IMR-90 (cell line): ENCODE measurements at regions not wholly inside any gene's neighbourhood (a gene's known extent, or its start where the extent isn't known, plus 50 kb on each side); places are given as distances from the start of the nearest gene placed in this dataset.

Experiments
- ATAC-seq: fragments of 200-7000 bp; cut with Tn5 transposase; 2 replicates; pipeline ENCODE4 v1.9.1; 2020; ENCODE audit warnings: low read depth, mild to moderate bottlenecking, moderate library complexity
- BruUV-seq: library from RNA; stranded (reverse); fragments of 400-500 nt; replicated peaks from 2 replicates; lab custom pipeline; 2021; lab: Mats Ljungman, UMichigan
- CTCF ChIA-PET: fragments of 300-600 bp; formaldehyde crosslinking; extraction: SDS; loops from one replicate; lab custom pipeline; 2021; ENCODE audit warnings: antibody characterized with exemption; lab: Yijun Ruan, JAX
- POLR2A ChIA-PET: fragments of 300-600 bp; sonication (Branson Sonifier 250); formaldehyde crosslinking; loops from one replicate; lab custom pipeline; 2022; ENCODE audit warnings: antibody characterized with exemption; ENCODE audit not compliant: unreplicated experiment; lab: Charles Lee
- DNase-seq: peaks from one replicate; pipeline ENCODE4 v3.0.0; 2013
- H2AFZ ChIP-seq: replicated peaks from 2 replicates; pipeline ENCODE3; 2013; ENCODE audit warnings: low read length, mild to moderate bottlenecking; ENCODE audit not compliant: poor library complexity
- H2AK5ac ChIP-seq: 2 replicates; pipeline ENCODE4 v1.6.1; 2013; ENCODE audit warnings: low read depth, low read length, inconsistent platforms
- H2AK9ac ChIP-seq: replicated peaks from 2 replicates; pipeline ENCODE3; 2013; ENCODE audit warnings: mild to moderate bottlenecking, low read depth, low read length, moderate library complexity; ENCODE audit not compliant: poor library complexity
- H2BK120ac ChIP-seq: 2 replicates; pipeline ENCODE4 v1.6.1; 2013; ENCODE audit warnings: low read depth, low read length, inconsistent platforms
- H2BK15ac ChIP-seq: 3 replicates; pipeline ENCODE4 v1.6.1; 2013; ENCODE audit warnings: low read depth, low read length, inconsistent platforms
- H2BK20ac ChIP-seq: 2 replicates; pipeline ENCODE4 v1.6.1; 2013; ENCODE audit warnings: low read depth, mild to moderate bottlenecking, inconsistent platforms, low read length, moderate library complexity
- H2BK5ac ChIP-seq: 2 replicates; pipeline ENCODE4 v1.6.1; 2013; ENCODE audit warnings: mild to moderate bottlenecking, low read depth, low read length, inconsistent platforms; ENCODE audit not compliant: poor library complexity, severe bottlenecking
- H3K14ac ChIP-seq: replicated peaks from 2 replicates; pipeline ENCODE4 v1.6.1; 2013; ENCODE audit warnings: low read depth, low read length, inconsistent platforms
- H3K18ac ChIP-seq: 2 replicates; pipeline ENCODE4 v1.6.1; 2013; ENCODE audit warnings: low read depth, low read length, control low read depth
- H3K23ac ChIP-seq: 2 replicates; pipeline ENCODE4 v1.6.1; 2013; ENCODE audit warnings: low read depth, low read length, inconsistent platforms
- H3K27ac ChIP-seq: 2 replicates; pipeline ENCODE4 v1.5.1; 2013; ENCODE audit warnings: mild to moderate bottlenecking, control low read depth, low read length; ENCODE audit not compliant: insufficient read depth
- H3K27me3 ChIP-seq: 2 replicates; pipeline ENCODE4 v1.6.1; 2013; ENCODE audit warnings: low read length; ENCODE audit not compliant: control insufficient read depth, insufficient read depth
- H3K36me3 ChIP-seq: 2 replicates; pipeline ENCODE4 v1.6.1; 2013; ENCODE audit warnings: low read length, mixed read lengths; ENCODE audit not compliant: control insufficient read depth, insufficient read depth
- H3K4ac ChIP-seq: 2 replicates; pipeline ENCODE4 v1.6.1; 2013; ENCODE audit warnings: low read depth, low read length, inconsistent platforms
- H3K4me1 ChIP-seq: 2 replicates; pipeline ENCODE4 v1.6.1; 2013; ENCODE audit warnings: low read length, mixed read lengths; ENCODE audit not compliant: control insufficient read depth, insufficient read depth
- H3K4me2 ChIP-seq: 2 replicates; pipeline ENCODE4 v1.6.1; 2013; ENCODE audit warnings: low read depth, mild to moderate bottlenecking, control low read depth, low read length, moderate library complexity
- H3K4me3 ChIP-seq: 2 replicates; pipeline ENCODE4 v1.5.1; 2013; ENCODE audit warnings: low read depth, mild to moderate bottlenecking, control low read depth, low read length, moderate library complexity; ENCODE audit not compliant: insufficient read depth
- H3K56ac ChIP-seq: 2 replicates; pipeline ENCODE4 v1.6.1; 2013; ENCODE audit warnings: low read length, inconsistent platforms; ENCODE audit not compliant: insufficient read depth; ENCODE audit errors: extremely low read depth
- H3K79me1 ChIP-seq, 2 experiments: 2 replicates each; pipeline ENCODE4 v1.6.1; 2013; ENCODE audit warnings: low read length in 2 of 2, inconsistent platforms in 1 of 2, low read depth in 1 of 2
- H3K9ac ChIP-seq: 2 replicates; pipeline ENCODE4 v1.6.1; 2013; ENCODE audit warnings: low read depth, low read length, control low read depth
- H3K9me1 ChIP-seq: 2 replicates; pipeline ENCODE4 v1.6.1; 2013; ENCODE audit warnings: low read length, inconsistent platforms; ENCODE audit not compliant: insufficient read depth
- H3K9me3 ChIP-seq: 2 replicates; pipeline ENCODE4 v1.6.1; 2013; ENCODE audit warnings: low read length; ENCODE audit not compliant: control insufficient read depth, insufficient read depth
- H4K20me1 ChIP-seq: 2 replicates; pipeline ENCODE4 v1.6.1; 2013; ENCODE audit warnings: low read length, inconsistent platforms; ENCODE audit not compliant: insufficient read depth
- H4K5ac ChIP-seq: 2 replicates; pipeline ENCODE4 v1.6.1; 2013; ENCODE audit warnings: mild to moderate bottlenecking, low read depth, low read length, control low read depth
- H4K8ac ChIP-seq, 2 experiments: 2 replicates each; pipeline ENCODE4 v1.6.1; 2013; ENCODE audit warnings: low read depth in 2 of 2, low read length in 2 of 2, control low read depth in 1 of 2, inconsistent platforms in 1 of 2
- H4K91ac ChIP-seq: 2 replicates; pipeline ENCODE4 v1.6.1; 2013; ENCODE audit warnings: low read depth, low read length, inconsistent platforms; ENCODE audit not compliant: insufficient read depth
- BHLHE40 ChIP-seq: fragments of 150-350 bp; IDR thresholded peaks from 2 replicates; pipeline ENCODE4 v1.6.1; 2016; ENCODE audit warnings: mild to moderate bottlenecking, low read depth, low read length
- CEBPB ChIP-seq: IDR thresholded peaks from 2 replicates; pipeline ENCODE4 v1.6.1; 2012; ENCODE audit warnings: low read depth, low read length, improper control_type of control experiment
- CHD1 ChIP-seq: IDR thresholded peaks from 2 replicates; pipeline ENCODE4 v1.6.1; 2012; ENCODE audit warnings: low read depth, low read length, improper control_type of control experiment
- FOS ChIP-seq: fragments of 150-350 bp; IDR thresholded peaks from 2 replicates; pipeline ENCODE4 v1.6.1; 2016; ENCODE audit warnings: low read depth, low read length
- MAFK ChIP-seq: IDR thresholded peaks from 2 replicates; pipeline ENCODE4 v1.6.1; 2012; ENCODE audit warnings: low read depth, low read length, improper control_type of control experiment
- MAZ ChIP-seq: IDR thresholded peaks from 2 replicates; pipeline ENCODE4 v1.6.1; 2012; ENCODE audit warnings: low read depth, mild to moderate bottlenecking, low read length, improper control_type of control experiment, moderate library complexity, borderline replicate concordance
- MXI1 ChIP-seq: IDR thresholded peaks from 2 replicates; pipeline ENCODE4 v1.6.1; 2012; ENCODE audit warnings: low read depth, mild to moderate bottlenecking, low read length, moderate library complexity, borderline replicate concordance
- NFE2L2 ChIP-seq: fragments of 150-350 bp; IDR thresholded peaks from 2 replicates; pipeline ENCODE4 v1.6.1; 2016; ENCODE audit warnings: low read depth, mild to moderate bottlenecking, low read length
- RFX5 ChIP-seq: IDR thresholded peaks from 2 replicates; pipeline ENCODE4 v1.8.0; 2012; ENCODE audit warnings: low read depth, mild to moderate bottlenecking, low read length, moderate library complexity
- SMC3 ChIP-seq: fragments of 150-350 bp; IDR thresholded peaks from 2 replicates; pipeline ENCODE4 v1.6.1; 2016; ENCODE audit warnings: low read depth, mild to moderate bottlenecking, antibody characterized with exemption, low read length, moderate library complexity
- dilution Hi-C: fragments of 300-500 bp; cut with HindIII; formaldehyde crosslinking; loops from one replicate; pipeline ENCODE4 v1.14.3; 2018; ENCODE audit warnings: low sequenced_read_pairs; ENCODE audit not compliant: unreplicated experiment
- in situ Hi-C: fragments of 300-500 bp; cut with MboI; formaldehyde crosslinking; loops from 3 replicates; pipeline ENCODE4 v1.14.3; 2019; ENCODE audit warnings: low sequenced_read_pairs, inconsistent platforms, mixed read lengths
- intact Hi-C: fragments of 100-400 bp; cut with micrococcal nuclease; formaldehyde crosslinking; loops from 2 replicates; pipeline ENCODE4 v1.10.0; 2022
- TF ChIP-seq, protein P1 (sequence below): fragments of 150-350 bp; IDR thresholded peaks from 2 replicates; pipeline ENCODE4 v1.6.1; 2017; ENCODE audit warnings: mild to moderate bottlenecking, antibody characterized with exemption, low read length, low read depth
- TF ChIP-seq, protein P2 (sequence below): conservative IDR thresholded peaks from 2 replicates; pipeline ENCODE4 v1.5.1; 2012; ENCODE audit warnings: mild to moderate bottlenecking, low read depth, low read length, improper control_type of control experiment
- TF ChIP-seq, protein P3 (sequence below): fragments of 150-350 bp; IDR thresholded peaks from 2 replicates; pipeline ENCODE4 v1.6.1; 2016; ENCODE audit warnings: low read depth, mild to moderate bottlenecking, low read length, moderate library complexity, borderline replicate concordance

DNA sequence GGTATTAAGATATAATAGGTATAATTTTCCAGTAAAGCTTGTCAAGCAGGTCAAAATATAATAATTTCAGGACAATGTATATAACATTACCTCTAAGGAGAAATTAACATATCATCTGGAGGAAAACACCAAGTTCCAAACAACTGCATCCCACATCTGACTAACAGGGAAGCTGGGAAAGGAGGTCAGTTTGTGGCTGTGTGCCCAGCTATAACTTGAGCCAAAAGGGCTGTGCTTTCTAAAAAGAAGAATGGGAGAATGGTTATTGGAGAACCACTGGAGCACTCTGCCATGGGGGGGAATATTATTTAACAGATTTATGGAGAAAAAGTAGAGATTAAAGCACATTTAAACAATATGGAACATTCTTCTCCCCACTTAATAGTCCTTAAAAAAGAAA, 390.6 kb upstream of the PKDCC start:
- H2BK20ac ChIP-seq = no peak overlapping the region
- no peak overlapping the region for H4K5ac ChIP-seq
- H2BK5ac ChIP-seq = no peak overlapping the region
- ChIA-PET CTCF (no interaction called here), POLR2A (no interaction called here)
- intact Hi-C loops (no loop called here), in situ Hi-C loops (no loop called here), dilution Hi-C loops (no loop called here)
- H4K8ac ChIP-seq = no peak overlapping the region
- H3K4me3 ChIP-seq = no peak overlapping the region
- no TSS peak for BruUV-seq
- no peaks in the 10 kb centered on the region for H4K20me1 ChIP-seq
- H3K14ac ChIP-seq = no peak overlapping the region
- H2AFZ ChIP-seq = no peak overlapping the region
- no peak overlapping the region for H3K23ac ChIP-seq
- no peak overlapping the region for H3K18ac ChIP-seq
- H3K9me1 ChIP-seq = no peaks in the 10 kb centered on the region
- DNase-seq (no peak), ATAC-seq (no peak)
- no peak overlapping the region for H3K56ac ChIP-seq
- H3K79me1 ChIP-seq = no peaks in the 10 kb centered on the region
- no peaks in the 10 kb centered on the region for H3K4me1 ChIP-seq
- no peaks in the 10 kb centered on the region for H3K36me3 ChIP-seq
- no peaks in the 10 kb centered on the region for H3K9me3 ChIP-seq
- H2AK9ac ChIP-seq = no peak overlapping the region
- H3K4me2 ChIP-seq = no peak overlapping the region
- no peak overlapping the region for H2AK5ac ChIP-seq
- H2BK120ac ChIP-seq = no peak overlapping the region
- H3K4ac ChIP-seq = no peak overlapping the region
- H3K27me3 ChIP-seq = no peaks in the 10 kb centered on the region
- no peak overlapping the region for H2BK15ac ChIP-seq
- no peak overlapping the region for H3K9ac ChIP-seq
- no peak overlapping the region for H4K91ac ChIP-seq
- TF ChIP-seq MAFK = no peak
- TF ChIP-seq SMC3 = no peak
- TF ChIP-seq, protein P1, sequence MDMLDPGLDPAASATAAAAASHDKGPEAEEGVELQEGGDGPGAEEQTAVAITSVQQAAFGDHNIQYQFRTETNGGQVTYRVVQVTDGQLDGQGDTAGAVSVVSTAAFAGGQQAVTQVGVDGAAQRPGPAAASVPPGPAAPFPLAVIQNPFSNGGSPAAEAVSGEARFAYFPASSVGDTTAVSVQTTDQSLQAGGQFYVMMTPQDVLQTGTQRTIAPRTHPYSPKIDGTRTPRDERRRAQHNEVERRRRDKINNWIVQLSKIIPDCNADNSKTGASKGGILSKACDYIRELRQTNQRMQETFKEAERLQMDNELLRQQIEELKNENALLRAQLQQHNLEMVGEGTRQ = no peak
- no peak for TF ChIP-seq MXI1
- no peak for TF ChIP-seq CHD1
- TF ChIP-seq, protein P2, sequence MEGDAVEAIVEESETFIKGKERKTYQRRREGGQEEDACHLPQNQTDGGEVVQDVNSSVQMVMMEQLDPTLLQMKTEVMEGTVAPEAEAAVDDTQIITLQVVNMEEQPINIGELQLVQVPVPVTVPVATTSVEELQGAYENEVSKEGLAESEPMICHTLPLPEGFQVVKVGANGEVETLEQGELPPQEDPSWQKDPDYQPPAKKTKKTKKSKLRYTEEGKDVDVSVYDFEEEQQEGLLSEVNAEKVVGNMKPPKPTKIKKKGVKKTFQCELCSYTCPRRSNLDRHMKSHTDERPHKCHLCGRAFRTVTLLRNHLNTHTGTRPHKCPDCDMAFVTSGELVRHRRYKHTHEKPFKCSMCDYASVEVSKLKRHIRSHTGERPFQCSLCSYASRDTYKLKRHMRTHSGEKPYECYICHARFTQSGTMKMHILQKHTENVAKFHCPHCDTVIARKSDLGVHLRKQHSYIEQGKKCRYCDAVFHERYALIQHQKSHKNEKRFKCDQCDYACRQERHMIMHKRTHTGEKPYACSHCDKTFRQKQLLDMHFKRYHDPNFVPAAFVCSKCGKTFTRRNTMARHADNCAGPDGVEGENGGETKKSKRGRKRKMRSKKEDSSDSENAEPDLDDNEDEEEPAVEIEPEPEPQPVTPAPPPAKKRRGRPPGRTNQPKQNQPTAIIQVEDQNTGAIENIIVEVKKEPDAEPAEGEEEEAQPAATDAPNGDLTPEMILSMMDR = no peak
- TF ChIP-seq FOS = no peak
- TF ChIP-seq CEBPB = no peak
- TF ChIP-seq, protein P3, sequence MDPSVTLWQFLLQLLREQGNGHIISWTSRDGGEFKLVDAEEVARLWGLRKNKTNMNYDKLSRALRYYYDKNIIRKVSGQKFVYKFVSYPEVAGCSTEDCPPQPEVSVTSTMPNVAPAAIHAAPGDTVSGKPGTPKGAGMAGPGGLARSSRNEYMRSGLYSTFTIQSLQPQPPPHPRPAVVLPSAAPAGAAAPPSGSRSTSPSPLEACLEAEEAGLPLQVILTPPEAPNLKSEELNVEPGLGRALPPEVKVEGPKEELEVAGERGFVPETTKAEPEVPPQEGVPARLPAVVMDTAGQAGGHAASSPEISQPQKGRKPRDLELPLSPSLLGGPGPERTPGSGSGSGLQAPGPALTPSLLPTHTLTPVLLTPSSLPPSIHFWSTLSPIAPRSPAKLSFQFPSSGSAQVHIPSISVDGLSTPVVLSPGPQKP = no peak
- no peak for TF ChIP-seq MAZ
- TF ChIP-seq NFE2L2 = no peak
- TF ChIP-seq BHLHE40 = no peak
- no peak for TF ChIP-seq RFX5
- no peak overlapping the region for H3K27ac ChIP-seq
